ENCODE measurements at regions not wholly inside any gene's neighbourhood (a gene's known extent, or its start where the extent isn't known, plus 50 kb on each side); places are given as distances from the start of the nearest gene placed in this dataset.

- H3K79me2 ChIP-seq (ENCODE audit: control insufficient read depth, insufficient read depth, low read length): no peaks in the 10 kb centered on the region
- H3K4me2 ChIP-seq (ENCODE audit: extremely low read depth, insufficient read depth, low read length): no peak overlapping the region
- H3K36me3 ChIP-seq (ENCODE audit: control insufficient read depth, insufficient read depth, low read length): no peaks in the 10 kb centered on the region
- no peak overlapping the region for H3K9ac ChIP-seq (ENCODE audit: insufficient read depth, low read length)
- no peak overlapping the region for H3K4me3 ChIP-seq (replicated peaks in 1 of 4; ENCODE audit: control extremely low read depth in 1 of 4, insufficient read depth in 1 of 4, low read depth in 3 of 4, low read length in 4 of 4)
- no peaks in the 10 kb centered on the region for H3K4me1 ChIP-seq (ENCODE audit: control insufficient read depth, extremely low read depth, insufficient read depth, low read length)
- H3K27ac ChIP-seq (ENCODE audit: insufficient read depth, low read length): no peak overlapping the region
- DNase-seq (ENCODE audit: low read depth in 2 of 2): no peak
- TF ChIP-seq EZH2 (IDR thresholded peaks at IDR 0.05; ENCODE audit: low read length, missing control alignments) (no peak), CTCF (conservative IDR thresholded peaks at IDR 0.05 in 1 of 2, IDR thresholded peaks at IDR 0.05 in 1 of 2; ENCODE audit: low read depth in 1 of 2, low read length in 2 of 2) (no peak)
- no peaks in the 10 kb centered on the region for H4K20me1 ChIP-seq (ENCODE audit: control insufficient read depth, extremely low read depth, insufficient read depth, low read length)
- H2AFZ ChIP-seq (ENCODE audit: low read length): no peak overlapping the region
- no peaks in the 10 kb centered on the region for H3K9me3 ChIP-seq (ENCODE audit: control insufficient read depth, insufficient read depth, low read depth, low read length)
- no peaks in the 10 kb centered on the region for H3K27me3 ChIP-seq (ENCODE audit: control insufficient read depth, insufficient read depth, low read length)
Measured at GRCh38 chr18:33837191-33837590, 259.2 kb downstream of the ASXL3 start.

GRCh38 chr18:33836564-33836963 is 258.5 kb downstream of the ASXL3 start:
- no peak for DNase-seq (ENCODE audit: low read depth in 2 of 2)

GRCh38 chr18:33835419-33835818 is 257.4 kb downstream of the ASXL3 start:
- DNase-seq (ENCODE audit: low read depth in 2 of 2): no peak
- Histone ChIP-seq H2AFZ (ENCODE audit: low read length) (no peak overlapping the region), H3K79me2 (ENCODE audit: control insufficient read depth, insufficient read depth, low read length) (no peaks in the 10 kb centered on the region), H3K4me3 (replicated peaks in 1 of 4; ENCODE audit: control extremely low read depth in 1 of 4, insufficient read depth in 1 of 4, low read depth in 3 of 4, low read length in 4 of 4) (no peak overlapping the region), H3K9me3 (ENCODE audit: control insufficient read depth, insufficient read depth, low read depth, low read length) (no peaks in the 10 kb centered on the region), H4K20me1 (ENCODE audit: control insufficient read depth, extremely low read depth, insufficient read depth, low read length) (no peaks in the 10 kb centered on the region), H3K4me2 (ENCODE audit: extremely low read depth, insufficient read depth, low read length) (no peak overlapping the region), H3K27me3 (ENCODE audit: control insufficient read depth, insufficient read depth, low read length) (no peaks in the 10 kb centered on the region), H3K27ac (ENCODE audit: insufficient read depth, low read length) (no peak overlapping the region), H3K36me3 (ENCODE audit: control insufficient read depth, insufficient read depth, low read length) (no peaks in the 10 kb centered on the region), H3K9ac (ENCODE audit: insufficient read depth, low read length) (no peak overlapping the region), H3K4me1 (ENCODE audit: control insufficient read depth, extremely low read depth, insufficient read depth, low read length) (no peaks in the 10 kb centered on the region)
- no peak for TF ChIP-seq CTCF (conservative IDR thresholded peaks at IDR 0.05 in 1 of 2, IDR thresholded peaks at IDR 0.05 in 1 of 2; ENCODE audit: low read depth in 1 of 2, low read length in 2 of 2)
- no peak for TF ChIP-seq EZH2 (IDR thresholded peaks at IDR 0.05; ENCODE audit: low read length, missing control alignments)

More at GRCh38 chr18:33836564-33836963, 258.5 kb downstream of the ASXL3 start:
- Histone ChIP-seq H4K20me1 (ENCODE audit: control insufficient read depth, extremely low read depth, insufficient read depth, low read length) (no peaks in the 10 kb centered on the region), H3K79me2 (ENCODE audit: control insufficient read depth, insufficient read depth, low read length) (no peaks in the 10 kb centered on the region), H2AFZ (ENCODE audit: low read length) (no peak overlapping the region), H3K4me2 (ENCODE audit: extremely low read depth, insufficient read depth, low read length) (no peak overlapping the region), H3K9me3 (ENCODE audit: control insufficient read depth, insufficient read depth, low read depth, low read length) (no peaks in the 10 kb centered on the region), H3K27me3 (ENCODE audit: control insufficient read depth, insufficient read depth, low read length) (no peaks in the 10 kb centered on the region), H3K4me3 (replicated peaks in 1 of 4; ENCODE audit: control extremely low read depth in 1 of 4, insufficient read depth in 1 of 4, low read depth in 3 of 4, low read length in 4 of 4) (no peak overlapping the region), H3K36me3 (ENCODE audit: control insufficient read depth, insufficient read depth, low read length) (no peaks in the 10 kb centered on the region), H3K4me1 (ENCODE audit: control insufficient read depth, extremely low read depth, insufficient read depth, low read length) (no peaks in the 10 kb centered on the region), H3K27ac (ENCODE audit: insufficient read depth, low read length) (no peak overlapping the region), H3K9ac (ENCODE audit: insufficient read depth, low read length) (no peak overlapping the region)
- TF ChIP-seq CTCF (conservative IDR thresholded peaks at IDR 0.05 in 1 of 2, IDR thresholded peaks at IDR 0.05 in 1 of 2; ENCODE audit: low read depth in 1 of 2, low read length in 2 of 2) (no peak), EZH2 (IDR thresholded peaks at IDR 0.05; ENCODE audit: low read length, missing control alignments) (no peak)
